IMR-90 (cell line): ENCODE measurements at regions not wholly inside any gene's neighbourhood (a gene's known extent, or its start where the extent isn't known, plus 50 kb on each side); places are given as distances from the start of the nearest gene placed in this dataset.

Experiments used
- CTCF ChIP-seq: conservative IDR thresholded peaks from 2 replicates; pipeline ENCODE4 v1.5.1; 2012; ENCODE audit warnings: mild to moderate bottlenecking, low read depth, low read length, improper control_type of control experiment
- POLR2A ChIP-seq: IDR thresholded peaks from 2 replicates; pipeline ENCODE4 v1.6.1; 2012; ENCODE audit warnings: mild to moderate bottlenecking, low read depth, low read length
- TF ChIP-seq, protein P1 (sequence below): fragments of 150-350 bp; IDR thresholded peaks from 2 replicates; pipeline ENCODE4 v1.6.1; 2016; ENCODE audit warnings: low read depth, mild to moderate bottlenecking, low read length, moderate library complexity, borderline replicate concordance

GRCh38 chrX:13923845-13924244, 105.8 kb downstream of the GEMIN8 start:
- TF ChIP-seq, protein P1, sequence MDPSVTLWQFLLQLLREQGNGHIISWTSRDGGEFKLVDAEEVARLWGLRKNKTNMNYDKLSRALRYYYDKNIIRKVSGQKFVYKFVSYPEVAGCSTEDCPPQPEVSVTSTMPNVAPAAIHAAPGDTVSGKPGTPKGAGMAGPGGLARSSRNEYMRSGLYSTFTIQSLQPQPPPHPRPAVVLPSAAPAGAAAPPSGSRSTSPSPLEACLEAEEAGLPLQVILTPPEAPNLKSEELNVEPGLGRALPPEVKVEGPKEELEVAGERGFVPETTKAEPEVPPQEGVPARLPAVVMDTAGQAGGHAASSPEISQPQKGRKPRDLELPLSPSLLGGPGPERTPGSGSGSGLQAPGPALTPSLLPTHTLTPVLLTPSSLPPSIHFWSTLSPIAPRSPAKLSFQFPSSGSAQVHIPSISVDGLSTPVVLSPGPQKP = no peak
- TF ChIP-seq POLR2A = no peak
- no peak for TF ChIP-seq CTCF
